ENCODE measurements at regions not wholly inside any gene's neighbourhood (a gene's known extent, or its start where the extent isn't known, plus 50 kb on each side); places are given as distances from the start of the nearest gene placed in this dataset.

DNA sequence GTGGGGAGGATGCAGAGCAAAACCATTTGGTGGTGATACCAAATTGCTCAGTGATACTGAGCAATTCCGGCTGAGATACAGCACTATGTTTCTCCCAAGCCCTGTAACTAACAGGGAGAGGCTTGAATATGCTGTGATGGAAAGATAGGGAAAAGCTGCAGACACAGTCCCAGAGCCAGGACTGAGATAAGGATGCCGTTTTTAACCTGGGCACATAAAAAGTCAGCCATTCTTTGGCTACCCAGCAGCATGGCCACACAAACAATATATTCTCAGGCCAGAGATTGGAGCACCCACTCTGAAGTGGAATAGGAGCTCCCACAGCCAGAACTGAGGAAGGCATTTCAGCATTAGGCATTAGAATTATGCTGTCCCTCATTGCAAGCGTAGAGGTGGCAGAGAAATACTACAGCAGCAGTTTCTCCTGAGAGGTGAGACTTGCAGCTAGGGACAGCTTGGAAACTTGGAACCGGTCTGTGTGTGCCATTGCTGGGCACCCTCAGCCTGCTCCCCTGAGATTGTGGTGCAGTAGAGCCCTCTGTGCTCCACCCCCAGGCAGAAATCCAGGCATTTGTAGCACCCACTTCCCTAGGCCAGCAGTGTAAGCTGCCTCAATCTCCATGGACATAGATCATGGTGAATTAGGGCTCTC, 346.5 kb downstream of the TMEM135 start:
- no peak overlapping the region for H3K23ac ChIP-seq (ENCODE audit: insufficient read length, low read depth, low read length)
- no peaks in the 10 kb centered on the region for H4K20me1 ChIP-seq (ENCODE audit: control insufficient read depth, insufficient read depth, insufficient read length)
- H3K4me2 ChIP-seq (ENCODE audit: insufficient read depth, insufficient read length, low read length): no peak overlapping the region
- Mint-ChIP-seq H3K36me3 (ENCODE audit: insufficient read depth in 1 of 3, low read depth in 3 of 3) (peaks cover 6 to 13% (median 6%) of the 10 kb centered on the region in 3 experiments), H3K27ac (no peak overlapping the region), H3K27me3 (ENCODE audit: low read depth) (no peaks in the 10 kb centered on the region; the same call in 1 of the 2 replicates), H3K4me3 (no peak overlapping the region), H3K4me1 (no peaks in the 10 kb centered on the region), H3K9me3 (peaks cover 15 to 21% of the 10 kb centered on the region in 2 experiments)
- no peak overlapping the region for H3K56ac ChIP-seq (ENCODE audit: insufficient read length, low read depth, low read length)
- H2BK12ac ChIP-seq (ENCODE audit: insufficient read length, low read depth, low read length): no peak overlapping the region
- no peaks in the 10 kb centered on the region for H3K79me2 ChIP-seq (ENCODE audit: insufficient read depth, low read length)
- TF ChIP-seq, protein P1, sequence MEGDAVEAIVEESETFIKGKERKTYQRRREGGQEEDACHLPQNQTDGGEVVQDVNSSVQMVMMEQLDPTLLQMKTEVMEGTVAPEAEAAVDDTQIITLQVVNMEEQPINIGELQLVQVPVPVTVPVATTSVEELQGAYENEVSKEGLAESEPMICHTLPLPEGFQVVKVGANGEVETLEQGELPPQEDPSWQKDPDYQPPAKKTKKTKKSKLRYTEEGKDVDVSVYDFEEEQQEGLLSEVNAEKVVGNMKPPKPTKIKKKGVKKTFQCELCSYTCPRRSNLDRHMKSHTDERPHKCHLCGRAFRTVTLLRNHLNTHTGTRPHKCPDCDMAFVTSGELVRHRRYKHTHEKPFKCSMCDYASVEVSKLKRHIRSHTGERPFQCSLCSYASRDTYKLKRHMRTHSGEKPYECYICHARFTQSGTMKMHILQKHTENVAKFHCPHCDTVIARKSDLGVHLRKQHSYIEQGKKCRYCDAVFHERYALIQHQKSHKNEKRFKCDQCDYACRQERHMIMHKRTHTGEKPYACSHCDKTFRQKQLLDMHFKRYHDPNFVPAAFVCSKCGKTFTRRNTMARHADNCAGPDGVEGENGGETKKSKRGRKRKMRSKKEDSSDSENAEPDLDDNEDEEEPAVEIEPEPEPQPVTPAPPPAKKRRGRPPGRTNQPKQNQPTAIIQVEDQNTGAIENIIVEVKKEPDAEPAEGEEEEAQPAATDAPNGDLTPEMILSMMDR (conservative IDR thresholded peaks at IDR 0.05): no peak
- no peak overlapping the region for H2BK15ac ChIP-seq (ENCODE audit: low read depth, low read length)
- H3K14ac ChIP-seq (ENCODE audit: insufficient read depth, low read length): no peak overlapping the region
- no peak overlapping the region for H3K18ac ChIP-seq (ENCODE audit: insufficient read length, low read depth, low read length)
- no peak overlapping the region for H3K9ac ChIP-seq (ENCODE audit: extremely low read depth, insufficient read length, low read length)
- no peaks in the 10 kb centered on the region for H3K23me2 ChIP-seq (ENCODE audit: insufficient read length, low read depth, low read length, poor library complexity, severe bottlenecking)
- no peak overlapping the region for H3T11ph ChIP-seq (ENCODE audit: low read length)
- H4K5ac ChIP-seq (ENCODE audit: insufficient read length, low read depth, low read length): no peak overlapping the region
- no peak overlapping the region for H2BK5ac ChIP-seq (ENCODE audit: insufficient read length, low read length)
- H3K27ac ChIP-seq (ENCODE audit: insufficient read length, low read depth, low read length): no peak overlapping the region
- no peak for DNase-seq
- no peak overlapping the region for H4K91ac ChIP-seq (ENCODE audit: insufficient read length, low read depth, low read length)
- no peak overlapping the region for H4K8ac ChIP-seq (replicated peaks; ENCODE audit: insufficient read length, low read depth, low read length)
- no peak overlapping the region for H2AFZ ChIP-seq (ENCODE audit: low read length)
- H2BK120ac ChIP-seq (ENCODE audit: low read depth, low read length, poor library complexity, severe bottlenecking): no peak overlapping the region
- no peak overlapping the region for H2AK5ac ChIP-seq (ENCODE audit: insufficient read length, low read length)
- no CpG with 5 or more reads among the region's 4 CpGs for WGBS (ENCODE audit: extremely low coverage, insufficient read length, low lambda C conversion rate)
- no peaks in the 10 kb centered on the region for H3K9me3 ChIP-seq (ENCODE audit: control insufficient read depth, low read depth, low read length)
- H3K4ac ChIP-seq (ENCODE audit: low read depth, low read length): no peak overlapping the region
- no peak overlapping the region for H2BK20ac ChIP-seq (ENCODE audit: low read depth, low read length, poor library complexity, severe bottlenecking)
- no peaks in the 10 kb centered on the region for H3K4me1 ChIP-seq (ENCODE audit: insufficient read depth, low read length)
- H3K79me1 ChIP-seq (ENCODE audit: insufficient read depth, low read depth, low read length, poor library complexity, severe bottlenecking): no peaks in the 10 kb centered on the region
- no peaks in the 10 kb centered on the region for H3K27me3 ChIP-seq (ENCODE audit: insufficient read depth, low read length)

Data from H9 (cell line).